ENCODE measurements at regions not wholly inside any gene's neighbourhood (a gene's known extent, or its start where the extent isn't known, plus 50 kb on each side); places are given as distances from the start of the nearest gene placed in this dataset.
"Not testable (repeated sequence)": the region's sequence is repeated elsewhere in the genome, so short reads cannot be mapped to it uniquely, and the experiment has no call there.

- H3K27ac ChIP-seq, result no peak overlapping the region
- TF ChIP-seq, protein P1, sequence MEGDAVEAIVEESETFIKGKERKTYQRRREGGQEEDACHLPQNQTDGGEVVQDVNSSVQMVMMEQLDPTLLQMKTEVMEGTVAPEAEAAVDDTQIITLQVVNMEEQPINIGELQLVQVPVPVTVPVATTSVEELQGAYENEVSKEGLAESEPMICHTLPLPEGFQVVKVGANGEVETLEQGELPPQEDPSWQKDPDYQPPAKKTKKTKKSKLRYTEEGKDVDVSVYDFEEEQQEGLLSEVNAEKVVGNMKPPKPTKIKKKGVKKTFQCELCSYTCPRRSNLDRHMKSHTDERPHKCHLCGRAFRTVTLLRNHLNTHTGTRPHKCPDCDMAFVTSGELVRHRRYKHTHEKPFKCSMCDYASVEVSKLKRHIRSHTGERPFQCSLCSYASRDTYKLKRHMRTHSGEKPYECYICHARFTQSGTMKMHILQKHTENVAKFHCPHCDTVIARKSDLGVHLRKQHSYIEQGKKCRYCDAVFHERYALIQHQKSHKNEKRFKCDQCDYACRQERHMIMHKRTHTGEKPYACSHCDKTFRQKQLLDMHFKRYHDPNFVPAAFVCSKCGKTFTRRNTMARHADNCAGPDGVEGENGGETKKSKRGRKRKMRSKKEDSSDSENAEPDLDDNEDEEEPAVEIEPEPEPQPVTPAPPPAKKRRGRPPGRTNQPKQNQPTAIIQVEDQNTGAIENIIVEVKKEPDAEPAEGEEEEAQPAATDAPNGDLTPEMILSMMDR (conservative IDR thresholded peaks at IDR 0.05), result no peak
Measured at GRCh38 chr5:29143266-29143665, 2050.2 kb upstream of the CDH6 start.

DNA sequence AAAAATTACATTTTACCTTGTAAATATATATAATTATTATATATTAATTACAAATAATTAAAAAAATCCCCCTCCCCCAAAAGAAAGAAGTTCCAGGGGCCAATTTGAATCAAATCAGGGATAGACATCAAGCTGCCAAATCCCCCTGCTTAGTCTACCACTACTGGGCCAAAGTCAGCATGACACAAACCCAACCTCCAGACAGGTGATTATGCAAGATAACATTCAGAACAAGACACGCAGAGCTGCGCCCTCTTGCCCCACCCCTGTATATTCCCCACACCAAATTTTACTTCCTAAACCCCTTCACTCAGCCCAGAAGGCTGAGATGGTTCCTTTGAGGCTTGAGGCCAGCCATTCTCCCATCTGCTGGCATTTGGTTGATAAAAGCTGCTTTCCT, 2059.1 kb upstream of the CDH6 start:
- TF ChIP-seq, protein P1 (conservative IDR thresholded peaks at IDR 0.05), result no peak
- H3K27ac ChIP-seq, result no peak overlapping the region

- no peak overlapping the region for H3K27ac ChIP-seq
- TF ChIP-seq, protein P1 (conservative IDR thresholded peaks at IDR 0.05), result no peak
Measured at GRCh38 chr5:29131285-29131684, 2062.2 kb upstream of the CDH6 start.

DNA sequence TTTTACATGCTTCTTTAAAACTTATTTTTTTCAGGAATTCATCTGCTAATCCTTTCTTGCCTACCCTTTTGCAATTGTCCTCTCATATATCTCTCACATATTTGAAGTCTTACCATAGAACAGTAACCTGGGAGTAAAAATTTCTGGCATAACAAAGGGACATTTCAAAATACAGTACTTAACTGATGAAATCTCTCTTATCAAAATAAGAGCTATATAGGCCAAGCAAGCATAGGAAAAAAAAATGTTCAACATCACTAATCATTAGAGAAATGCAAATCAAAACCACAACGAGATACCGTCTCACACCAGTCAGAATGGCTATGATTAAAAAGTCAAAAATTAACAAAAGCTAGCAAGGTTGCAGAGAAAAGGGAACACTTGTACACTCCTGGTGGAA, 2062.7 kb upstream of the CDH6 start:
- TF ChIP-seq, protein P1 (conservative IDR thresholded peaks at IDR 0.05), result no peak
- H3K27ac ChIP-seq, result no peak overlapping the region

- not testable (repeated sequence) for H3K27ac ChIP-seq
Measured at GRCh38 chr5:29127524-29128156, 2065.8 kb upstream of the CDH6 start.

GRCh38 chr5:29126462-29126861, 2067.0 kb upstream of the CDH6 start:
- not testable (repeated sequence) for H3K27ac ChIP-seq

- H3K27ac ChIP-seq, result no peak overlapping the region
- TF ChIP-seq, protein P1 (conservative IDR thresholded peaks at IDR 0.05), result no peak
Measured at GRCh38 chr5:29122306-29122705, 2071.2 kb upstream of the CDH6 start.

- TF ChIP-seq, protein P1 (conservative IDR thresholded peaks at IDR 0.05), result no peak
- H3K27ac ChIP-seq, result no peak overlapping the region
Measured at GRCh38 chr5:29114331-29114768, 2076.0 kb upstream of the CDH9 start.

DNA sequence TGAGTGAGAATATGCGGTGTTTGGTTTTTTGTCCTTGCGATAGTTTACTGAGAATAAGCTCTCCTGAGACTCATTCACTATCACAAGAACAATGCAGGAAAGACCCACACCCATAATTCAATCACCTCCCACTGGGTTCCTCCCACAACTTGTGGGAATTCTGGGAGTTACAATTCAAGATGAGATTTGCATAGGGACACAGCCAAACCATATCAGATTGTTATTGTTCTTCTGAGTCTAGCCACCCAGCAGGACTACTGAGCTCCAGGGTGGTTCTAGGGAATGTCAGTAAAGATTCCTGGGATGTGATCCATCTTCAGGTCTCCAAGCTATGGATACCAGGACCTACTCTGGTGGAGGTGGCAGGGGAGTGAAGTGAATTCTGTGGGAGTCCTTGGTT, 2075.1 kb upstream of the CDH9 start:
- TF ChIP-seq, protein P1 (conservative IDR thresholded peaks at IDR 0.05), result no peak
- no peak overlapping the region for H3K27ac ChIP-seq

All from VCaP (cell line).